ENCODE measurements at regions not wholly inside any gene's neighbourhood (a gene's known extent, or its start where the extent isn't known, plus 50 kb on each side); places are given as distances from the start of the nearest gene placed in this dataset.

DNA sequence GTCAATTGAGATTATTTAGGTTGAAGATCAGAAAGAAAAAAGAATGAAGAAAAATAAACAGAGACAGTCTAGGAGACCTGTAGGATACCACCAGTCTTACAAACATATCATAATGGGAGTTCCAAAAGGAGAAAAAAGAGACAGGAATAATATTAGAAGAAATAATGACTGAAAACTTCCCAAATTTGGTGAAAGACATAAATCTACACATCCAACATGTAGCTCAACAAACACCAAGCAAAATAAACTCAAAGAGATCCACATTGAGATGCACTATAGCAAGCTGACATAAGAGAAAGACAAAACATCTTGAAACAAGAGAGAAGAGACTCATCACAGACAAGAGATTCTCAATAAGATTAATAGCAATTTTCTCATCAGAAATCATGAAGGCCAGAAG is 274.0 kb downstream of the TFCP2L1 start:
- Histone ChIP-seq H3K27ac (ENCODE audit: low read depth, low read length, severe bottlenecking) (no peak overlapping the region), H3K4me3 (ENCODE audit: extremely low read depth, insufficient read depth, low read length, poor library complexity, severe bottlenecking) (no peak overlapping the region), H3K9me3 (ENCODE audit: control insufficient read depth, low read length) (no peaks in the 10 kb centered on the region), H3K36me3 (ENCODE audit: control insufficient read depth, insufficient read depth, low read length) (no peaks in the 10 kb centered on the region), H3K4me1 (ENCODE audit: control insufficient read depth, insufficient read depth, low read length, poor library complexity, severe bottlenecking) (no peaks in the 10 kb centered on the region)

DNA sequence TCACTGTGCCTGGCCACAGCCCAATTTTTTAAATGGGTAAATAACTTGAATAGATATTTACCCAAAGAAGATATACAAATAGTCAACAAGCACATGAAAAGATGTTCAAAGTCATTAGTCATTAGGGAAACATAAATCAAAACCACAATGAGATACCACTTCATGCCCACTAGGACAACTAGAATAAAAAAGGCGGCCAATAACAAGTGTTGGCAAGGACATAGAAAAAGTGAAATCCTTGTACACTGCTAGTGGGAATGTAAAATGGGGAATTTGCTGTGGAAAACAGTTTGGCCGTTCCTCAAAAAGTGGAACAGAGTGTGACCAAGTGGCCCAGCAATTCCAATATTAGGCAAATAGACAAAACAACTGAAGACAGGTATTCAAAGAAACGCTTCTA is 270.1 kb downstream of the TFCP2L1 start:
- H3K4me3 ChIP-seq (ENCODE audit: extremely low read depth, insufficient read depth, low read length, poor library complexity, severe bottlenecking) = no peak overlapping the region
- H3K36me3 ChIP-seq (ENCODE audit: control insufficient read depth, insufficient read depth, low read length) = no peaks in the 10 kb centered on the region
- H3K4me1 ChIP-seq (ENCODE audit: control insufficient read depth, insufficient read depth, low read length, poor library complexity, severe bottlenecking) = no peaks in the 10 kb centered on the region
- no peaks in the 10 kb centered on the region for H3K9me3 ChIP-seq (ENCODE audit: control insufficient read depth, low read length)
- WGBS, 2 experiments (ENCODE audit: insufficient coverage in 2 of 2) = 90 to 100% methylated on average over 2 of the region's 3 CpGs
- H3K27ac ChIP-seq (ENCODE audit: low read depth, low read length, severe bottlenecking) = no peak overlapping the region

DNA sequence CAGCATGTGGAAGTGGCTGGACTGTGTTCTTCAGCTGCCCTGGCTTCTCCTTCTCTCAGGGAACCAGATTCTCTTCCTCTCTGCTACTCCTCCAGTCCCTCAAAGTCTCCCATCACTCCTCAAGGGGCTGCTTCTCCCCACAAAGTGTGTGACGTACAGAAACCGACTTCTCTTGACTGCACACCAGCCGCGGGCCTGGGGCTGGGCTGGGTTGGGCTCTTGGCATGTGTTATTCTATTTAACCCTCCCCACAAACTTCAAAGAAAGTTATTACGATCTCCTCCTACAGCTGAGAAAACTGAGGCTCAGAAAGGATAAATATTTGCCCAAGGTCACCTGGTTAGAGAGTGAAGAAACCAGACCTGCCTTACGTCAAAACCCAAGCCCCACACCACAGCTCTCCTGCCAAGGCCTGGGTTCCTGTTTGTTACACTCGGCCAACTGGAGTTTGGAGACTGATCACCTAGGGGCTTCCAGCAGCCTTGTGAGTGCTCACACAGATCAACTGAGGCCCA is 269.0 kb downstream of the TFCP2L1 start:
- WGBS, 2 experiments (ENCODE audit: insufficient coverage in 2 of 2) = 92 to 94% methylated on average over 2 to 6 of the region's 7 CpGs
- Histone ChIP-seq H3K36me3 (ENCODE audit: control insufficient read depth, insufficient read depth, low read length) (no peaks in the 10 kb centered on the region), H3K9me3 (ENCODE audit: control insufficient read depth, low read length) (no peaks in the 10 kb centered on the region), H3K27ac (ENCODE audit: low read depth, low read length, severe bottlenecking) (no peak overlapping the region), H3K4me1 (ENCODE audit: control insufficient read depth, insufficient read depth, low read length, poor library complexity, severe bottlenecking) (no peaks in the 10 kb centered on the region), H3K4me3 (ENCODE audit: extremely low read depth, insufficient read depth, low read length, poor library complexity, severe bottlenecking) (no peak overlapping the region)

DNA sequence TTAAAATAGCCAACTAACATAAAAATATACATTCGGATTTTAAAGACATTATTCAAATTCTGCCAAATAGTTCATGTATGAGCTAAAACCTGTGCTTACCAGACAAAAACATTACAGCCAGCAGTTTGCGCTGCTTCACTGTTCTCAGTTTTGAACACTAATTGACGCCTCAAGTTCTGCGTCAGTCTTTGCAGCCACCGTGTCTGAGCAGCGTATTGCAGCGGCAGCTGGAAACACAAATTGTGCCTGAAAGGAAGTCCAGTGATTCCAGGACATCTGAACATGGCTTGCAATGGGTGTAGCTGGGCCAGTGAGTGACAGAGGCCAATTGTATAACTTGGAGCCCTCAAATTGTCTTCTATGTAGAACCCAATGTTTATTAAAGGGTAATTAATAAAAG is 267.6 kb downstream of the TFCP2L1 start:
- H3K4me1 ChIP-seq (ENCODE audit: control insufficient read depth, insufficient read depth, low read length, poor library complexity, severe bottlenecking) = no peaks in the 10 kb centered on the region
- H3K27ac ChIP-seq (ENCODE audit: low read depth, low read length, severe bottlenecking) = no peak overlapping the region
- H3K9me3 ChIP-seq (ENCODE audit: control insufficient read depth, low read length) = no peaks in the 10 kb centered on the region
- H3K4me3 ChIP-seq (ENCODE audit: extremely low read depth, insufficient read depth, low read length, poor library complexity, severe bottlenecking) = no peak overlapping the region
- no peaks in the 10 kb centered on the region for H3K36me3 ChIP-seq (ENCODE audit: control insufficient read depth, insufficient read depth, low read length)
- WGBS, 2 experiments (ENCODE audit: insufficient coverage in 2 of 2) = 71 to 83% methylated on average over 6 to 7 of the region's 7 CpGs

DNA sequence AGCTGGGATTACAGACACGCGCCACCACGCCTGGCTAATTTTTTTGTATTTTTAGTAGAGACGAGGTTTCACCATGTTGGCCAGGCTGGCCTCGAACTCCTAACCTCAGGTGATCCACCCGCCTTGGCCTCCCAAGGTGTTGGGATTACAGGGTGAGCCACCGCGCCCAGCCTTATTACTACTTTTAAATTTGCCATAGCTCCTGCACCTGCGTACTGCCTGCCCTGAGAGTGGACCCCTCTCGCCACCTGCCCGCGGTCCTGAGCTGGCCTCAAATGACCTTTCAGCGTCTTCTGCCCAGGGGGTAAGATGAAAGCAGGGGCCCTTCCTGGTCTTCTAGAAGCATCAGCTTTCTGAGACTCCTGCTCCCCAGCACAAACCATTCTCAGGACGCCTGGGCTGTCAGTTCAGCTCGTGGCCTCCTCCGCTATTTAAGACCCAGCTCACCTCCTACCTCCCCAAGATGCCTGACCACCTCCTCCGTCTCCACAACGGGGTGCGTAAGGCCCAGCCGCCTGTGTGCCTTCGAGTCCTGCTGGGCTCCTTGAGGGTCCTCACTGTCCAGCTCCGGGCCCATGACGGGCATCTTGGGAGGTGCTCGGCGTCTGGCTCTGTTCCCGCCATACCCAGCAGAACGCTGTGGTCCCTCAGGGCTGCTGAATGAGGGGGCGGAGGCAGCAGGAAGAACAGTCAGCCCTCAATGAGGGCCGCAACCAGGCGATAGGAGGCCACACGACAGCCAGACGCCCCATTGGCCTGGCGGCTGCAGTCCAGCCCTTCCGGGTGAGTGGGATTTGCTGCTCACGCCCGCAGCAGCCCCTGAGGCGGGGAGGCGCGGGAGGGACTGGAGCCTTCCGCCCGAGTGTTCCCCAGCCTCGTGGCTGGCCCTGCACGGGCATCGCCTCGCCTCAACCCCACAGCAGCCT is 266.6 kb downstream of the TFCP2L1 start:
- no peaks in the 10 kb centered on the region for H3K9me3 ChIP-seq (ENCODE audit: control insufficient read depth, low read length)
- no peak overlapping the region for H3K4me3 ChIP-seq (ENCODE audit: extremely low read depth, insufficient read depth, low read length, poor library complexity, severe bottlenecking)
- H3K4me1 ChIP-seq (ENCODE audit: control insufficient read depth, insufficient read depth, low read length, poor library complexity, severe bottlenecking) = no peaks in the 10 kb centered on the region
- 81 to 84% methylated on average over 35 to 44 of the region's 45 CpGs for WGBS, 2 experiments (ENCODE audit: insufficient coverage in 2 of 2)
- H3K27ac ChIP-seq (ENCODE audit: low read depth, low read length, severe bottlenecking) = no peak overlapping the region
- H3K36me3 ChIP-seq (ENCODE audit: control insufficient read depth, insufficient read depth, low read length) = no peaks in the 10 kb centered on the region

DNA sequence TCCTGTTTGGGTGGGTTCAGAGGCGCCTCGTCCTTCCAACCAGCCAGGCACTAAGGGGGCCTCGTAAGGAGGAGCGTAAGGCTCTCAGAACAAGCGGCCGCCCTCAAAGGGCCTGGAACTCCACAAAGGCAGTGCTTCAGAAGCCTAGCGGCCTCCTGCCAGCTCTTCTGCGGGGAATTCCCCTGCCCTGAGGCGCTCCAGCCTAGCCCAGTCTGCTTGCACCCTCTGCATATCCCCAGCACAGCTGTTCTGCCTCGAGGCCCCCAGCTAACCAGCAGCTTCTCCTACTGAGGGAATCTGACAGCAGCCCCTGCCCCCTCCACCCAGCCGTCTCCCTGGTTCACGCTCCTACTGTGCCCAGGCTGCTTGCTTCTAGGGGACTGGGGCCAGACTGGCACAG is 265.9 kb downstream of the TFCP2L1 start:
- Histone ChIP-seq H3K36me3 (ENCODE audit: control insufficient read depth, insufficient read depth, low read length) (no peaks in the 10 kb centered on the region), H3K27ac (ENCODE audit: low read depth, low read length, severe bottlenecking) (no peak overlapping the region), H3K4me1 (ENCODE audit: control insufficient read depth, insufficient read depth, low read length, poor library complexity, severe bottlenecking) (no peaks in the 10 kb centered on the region), H3K4me3 (ENCODE audit: extremely low read depth, insufficient read depth, low read length, poor library complexity, severe bottlenecking) (no peak overlapping the region), H3K9me3 (ENCODE audit: control insufficient read depth, low read length) (no peaks in the 10 kb centered on the region)
- 72 to 86% methylated on average over 9 to 12 of the region's 12 CpGs for WGBS, 2 experiments (ENCODE audit: insufficient coverage in 2 of 2)

DNA sequence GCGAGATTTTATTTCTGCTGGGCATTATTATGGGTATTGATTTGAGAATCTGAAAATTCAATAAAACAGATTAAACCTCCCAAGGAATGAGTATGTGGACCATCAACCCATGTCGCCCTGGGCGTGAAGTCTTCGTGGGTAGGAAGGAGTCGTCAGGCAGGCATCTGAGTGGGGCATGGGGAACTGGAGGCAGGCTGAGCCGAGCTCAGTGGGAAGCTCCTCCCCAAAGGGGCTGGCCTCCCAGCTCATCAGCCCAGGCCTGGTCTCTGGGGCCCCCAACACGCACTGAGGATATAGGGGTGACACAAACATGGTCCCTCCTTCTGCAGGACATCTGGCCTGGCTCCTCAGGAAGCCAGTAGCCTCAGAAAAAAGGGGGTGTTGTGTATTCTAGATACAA is 265.2 kb downstream of the TFCP2L1 start:
- Histone ChIP-seq H3K4me3 (ENCODE audit: extremely low read depth, insufficient read depth, low read length, poor library complexity, severe bottlenecking) (no peak overlapping the region), H3K27ac (ENCODE audit: low read depth, low read length, severe bottlenecking) (no peak overlapping the region), H3K4me1 (ENCODE audit: control insufficient read depth, insufficient read depth, low read length, poor library complexity, severe bottlenecking) (no peaks in the 10 kb centered on the region), H3K9me3 (ENCODE audit: control insufficient read depth, low read length) (no peaks in the 10 kb centered on the region), H3K36me3 (ENCODE audit: control insufficient read depth, insufficient read depth, low read length) (no peaks in the 10 kb centered on the region)
- 84 to 91% methylated on average over 4 to 7 of the region's 7 CpGs for WGBS, 2 experiments (ENCODE audit: insufficient coverage in 2 of 2)

DNA sequence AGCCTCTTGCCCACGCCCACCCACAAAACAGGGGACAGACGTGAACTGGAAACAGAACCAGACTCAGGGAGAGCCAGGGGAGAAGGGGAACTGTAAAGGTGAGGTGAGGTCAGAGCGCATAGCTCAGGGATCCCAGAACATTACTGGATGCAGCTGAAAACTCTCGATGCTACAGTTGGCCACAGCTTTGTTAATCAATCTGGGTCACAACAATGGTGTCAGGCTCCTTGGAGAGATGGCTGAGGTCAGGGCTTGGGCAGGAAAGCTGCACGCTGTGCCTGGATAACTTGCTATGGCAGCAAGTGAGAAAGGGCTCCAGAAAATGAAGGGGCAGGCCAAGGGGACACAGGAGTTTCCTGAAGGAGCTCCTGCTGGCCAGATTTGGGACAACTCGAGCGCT is 263.3 kb downstream of the TFCP2L1 start:
- H3K4me3 ChIP-seq (ENCODE audit: extremely low read depth, insufficient read depth, low read length, poor library complexity, severe bottlenecking) = no peak overlapping the region
- H3K9me3 ChIP-seq (ENCODE audit: control insufficient read depth, low read length) = no peaks in the 10 kb centered on the region
- H3K27ac ChIP-seq (ENCODE audit: low read depth, low read length, severe bottlenecking) = no peak overlapping the region
- H3K4me1 ChIP-seq (ENCODE audit: control insufficient read depth, insufficient read depth, low read length, poor library complexity, severe bottlenecking) = no peaks in the 10 kb centered on the region
- 84 to 94% methylated on average over 3 to 5 of the region's 7 CpGs for WGBS, 2 experiments (ENCODE audit: insufficient coverage in 2 of 2)
- H3K36me3 ChIP-seq (ENCODE audit: control insufficient read depth, insufficient read depth, low read length) = no peaks in the 10 kb centered on the region

DNA sequence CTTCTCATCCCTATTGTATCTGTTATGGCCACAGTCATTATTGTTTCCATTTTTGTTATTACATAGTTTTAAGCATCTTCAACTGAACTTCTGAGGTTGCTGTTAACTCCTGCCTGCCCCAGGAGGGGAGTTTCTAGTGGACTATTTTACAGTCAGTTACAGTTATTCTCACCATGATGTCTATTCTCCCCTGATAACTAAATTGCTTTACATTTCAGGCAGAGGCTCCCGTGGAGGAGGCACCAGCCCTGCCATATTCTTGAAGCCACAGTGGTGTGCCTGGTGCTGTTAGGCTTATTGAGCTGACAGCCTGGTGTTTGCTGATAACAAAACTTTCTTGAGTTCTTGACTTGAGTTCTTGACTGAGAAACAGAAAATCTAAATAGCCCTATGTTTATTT is 256.4 kb downstream of the TFCP2L1 start:
- Histone ChIP-seq H3K36me3 (ENCODE audit: control insufficient read depth, insufficient read depth, low read length) (no peaks in the 10 kb centered on the region), H3K4me1 (ENCODE audit: control insufficient read depth, insufficient read depth, low read length, poor library complexity, severe bottlenecking) (no peaks in the 10 kb centered on the region), H3K9me3 (ENCODE audit: control insufficient read depth, low read length) (no peaks in the 10 kb centered on the region), H3K4me3 (ENCODE audit: extremely low read depth, insufficient read depth, low read length, poor library complexity, severe bottlenecking) (no peak overlapping the region), H3K27ac (ENCODE audit: low read depth, low read length, severe bottlenecking) (no peak overlapping the region)
- no CpG with 5 or more reads among the region's 1 CpG for WGBS, 2 experiments (ENCODE audit: insufficient coverage in 2 of 2)

DNA sequence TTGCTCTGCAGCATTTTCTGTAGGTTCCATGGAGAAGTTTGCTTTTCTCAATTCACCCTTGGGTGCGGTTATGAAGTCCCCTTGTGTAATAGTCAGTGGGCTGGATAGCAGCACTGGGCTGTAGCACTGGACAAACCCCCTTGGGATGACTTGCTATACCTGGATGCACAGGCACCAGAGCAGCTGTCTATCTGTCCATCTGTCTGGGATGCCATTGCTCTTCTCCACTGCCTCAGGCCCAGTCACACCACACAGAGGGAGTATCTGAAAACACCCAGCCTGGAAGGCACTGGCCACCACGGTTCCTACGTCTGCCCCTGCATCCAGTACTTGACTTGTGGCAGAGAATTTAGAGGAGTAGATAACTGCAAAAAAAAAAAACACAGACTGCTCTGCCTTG is 254.5 kb downstream of the TFCP2L1 start:
- no peaks in the 10 kb centered on the region for H3K4me1 ChIP-seq (ENCODE audit: control insufficient read depth, insufficient read depth, low read length, poor library complexity, severe bottlenecking)
- no peaks in the 10 kb centered on the region for H3K36me3 ChIP-seq (ENCODE audit: control insufficient read depth, insufficient read depth, low read length)
- H3K27ac ChIP-seq (ENCODE audit: low read depth, low read length, severe bottlenecking) = no peak overlapping the region
- no peaks in the 10 kb centered on the region for H3K9me3 ChIP-seq (ENCODE audit: control insufficient read depth, low read length)
- H3K4me3 ChIP-seq (ENCODE audit: extremely low read depth, insufficient read depth, low read length, poor library complexity, severe bottlenecking) = no peak overlapping the region
- 55 to 79% methylated on average over 2 to 3 of the region's 3 CpGs for WGBS, 2 experiments (ENCODE audit: insufficient coverage in 2 of 2)

DNA sequence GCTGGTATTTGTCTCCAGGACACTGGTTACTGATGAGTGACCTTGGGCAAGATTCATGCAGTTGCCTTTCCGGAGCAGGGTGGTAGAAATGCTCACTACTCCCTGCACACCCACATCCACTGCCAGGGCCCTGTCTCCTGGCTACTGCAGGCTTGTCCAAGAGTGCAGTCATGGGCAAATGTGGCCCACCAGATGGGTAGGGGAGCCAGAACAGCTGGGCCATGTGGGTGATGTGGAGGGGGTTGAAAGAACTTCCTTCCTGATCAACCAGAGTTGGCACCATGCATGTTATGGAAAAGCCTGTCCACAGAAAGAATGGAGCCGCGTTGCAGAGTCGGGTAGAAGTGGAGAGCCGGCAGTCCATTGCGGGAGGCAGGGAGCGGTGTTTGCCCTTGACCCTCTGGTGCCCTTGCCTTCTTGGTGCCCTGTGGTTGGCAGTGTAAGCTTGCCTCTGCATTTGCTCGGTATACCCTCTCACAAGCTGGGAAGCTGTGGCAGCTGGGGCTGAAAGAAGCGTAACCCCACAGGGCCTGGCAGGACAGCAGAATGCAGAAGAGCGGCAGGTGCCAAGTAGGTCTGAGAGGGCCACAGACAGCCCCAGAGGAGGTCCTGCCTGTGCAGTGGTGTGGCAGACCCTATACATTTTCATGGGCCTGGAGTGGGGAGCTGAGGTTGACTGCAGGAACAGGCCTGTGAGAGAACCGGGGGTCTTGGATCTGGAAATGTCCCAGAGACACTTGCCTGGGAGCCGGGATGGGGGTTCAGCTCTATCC is 253.2 kb downstream of the TFCP2L1 start:
- Histone ChIP-seq H3K9me3 (ENCODE audit: control insufficient read depth, low read length) (no peaks in the 10 kb centered on the region), H3K4me1 (ENCODE audit: control insufficient read depth, insufficient read depth, low read length, poor library complexity, severe bottlenecking) (no peaks in the 10 kb centered on the region), H3K4me3 (ENCODE audit: extremely low read depth, insufficient read depth, low read length, poor library complexity, severe bottlenecking) (no peak overlapping the region), H3K36me3 (ENCODE audit: control insufficient read depth, insufficient read depth, low read length) (no peaks in the 10 kb centered on the region), H3K27ac (ENCODE audit: low read depth, low read length, severe bottlenecking) (no peak overlapping the region)
- WGBS, 2 experiments (ENCODE audit: insufficient coverage in 2 of 2) = 95 to 97% methylated on average over 11 of the region's 12 CpGs
